GM12878 (cell line): ENCODE measurements at regions not wholly inside any gene's neighbourhood (a gene's known extent, or its start where the extent isn't known, plus 50 kb on each side); places are given as distances from the start of the nearest gene placed in this dataset.
A peak's percentile ranks its signal among the peaks of the same experiment; 100 is the strongest.

Experiments
- ATAC-seq: fragments of 200-7000 bp; cut with Tn5 transposase; 3 replicates; pipeline ENCODE4 v1.9.1; 2020; ENCODE audit warnings: mild to moderate bottlenecking, moderate library complexity
- BruUV-seq: library from RNA; stranded (reverse); fragments of 400-500 nt; replicated peaks from 2 replicates; lab custom pipeline; 2021; lab: Mats Ljungman, UMichigan
- CTCF ChIA-PET: fragments of 300-600 bp; sonication (Branson Sonifier 250); formaldehyde crosslinking; extraction: SDS; loops from one replicate; lab custom pipeline; 2021; ENCODE audit warnings: inconsistent platforms; lab: Yijun Ruan, JAX
- POLR2A ChIA-PET: fragments of 350-600 bp; formaldehyde crosslinking; extraction: SDS; loops from one replicate; lab custom pipeline; 2021; ENCODE audit warnings: inconsistent platforms; lab: Charles Lee
- RAD21 ChIA-PET: fragments of 300-600 bp; sonication (Branson Sonifier 250); formaldehyde crosslinking; loops from one replicate; lab custom pipeline; 2023; ENCODE audit warnings: antibody characterized with exemption; ENCODE audit not compliant: unreplicated experiment; lab: Charles Lee
- SMC1A ChIA-PET: fragments of 300-600 bp; sonication (Branson Sonifier 250); formaldehyde crosslinking; loops from one replicate; lab custom pipeline; 2023; ENCODE audit not compliant: unreplicated experiment, uncharacterized antibody; lab: Charles Lee
- DNase-seq: peaks from one replicate; pipeline ENCODE4 v3.0.0-alpha.2; 2011; ENCODE audit warnings: low read depth, low spot score
- FAIRE-seq: peaks from 3 replicates; lab custom pipeline; 2011; peaks lifted over from hg19 to GRCh38; lab: Jason Lieb, UNC
- H2AFZ ChIP-seq: 2 replicates; pipeline ENCODE4 v1.6.0; 2011; ENCODE audit warnings: low read depth, low read length, control low read depth; ENCODE audit not compliant: control insufficient read depth
- H3K27ac ChIP-seq: 2 replicates; pipeline ENCODE4 v1.5.1; 2011; ENCODE audit warnings: control low read depth; ENCODE audit not compliant: control insufficient read depth, insufficient read depth
- H3K27me3 ChIP-seq, 2 experiments: replicated peaks in 1 of 2; 2 replicates each; pipeline versions ENCODE4 v1.6.0 to v1.6.1; 2011; ENCODE audit warnings: low read length in 1 of 2; ENCODE audit not compliant: control insufficient read depth in 2 of 2, insufficient read depth in 2 of 2
- H3K36me3 ChIP-seq, 2 experiments: 2 replicates each; pipeline ENCODE4 v1.5.1; 2011; ENCODE audit warnings: low read length in 1 of 2; ENCODE audit not compliant: control insufficient read depth in 2 of 2, insufficient read depth in 2 of 2
- H3K4me1 ChIP-seq: 2 replicates; pipeline ENCODE4 v1.6.1; 2011; ENCODE audit warnings: mild to moderate bottlenecking, low read length, moderate library complexity, mixed read lengths; ENCODE audit not compliant: control insufficient read depth, insufficient read depth
- H3K4me2 ChIP-seq: 2 replicates; pipeline ENCODE4 v1.6.0; 2011; ENCODE audit warnings: control low read depth; ENCODE audit not compliant: control insufficient read depth, insufficient read depth
- H3K4me3 ChIP-seq: fragments of 200-600 bp; sonication (generic); 2 replicates; pipeline ENCODE4 v1.5.1; 2016
- H3K79me2 ChIP-seq: 2 replicates; pipeline ENCODE4 v1.6.0; 2011; ENCODE audit warnings: low read length; ENCODE audit not compliant: control insufficient read depth, insufficient read depth
- H3K9ac ChIP-seq: 2 replicates; pipeline ENCODE4 v1.8.0; 2011; ENCODE audit warnings: low read length, control low read depth, mixed read lengths; ENCODE audit not compliant: control insufficient read depth, insufficient read depth
- H3K9me3 ChIP-seq: replicated peaks from 3 replicates; pipeline ENCODE4 v1.5.1; 2011; ENCODE audit warnings: mild to moderate bottlenecking, low read length; ENCODE audit not compliant: control insufficient read depth, insufficient read depth
- H4K20me1 ChIP-seq: 2 replicates; pipeline ENCODE4 v1.6.0; 2011; ENCODE audit not compliant: control insufficient read depth, insufficient read depth
- ATF3 ChIP-seq: IDR thresholded peaks from 2 replicates; pipeline ENCODE4 v1.6.1; 2011; ENCODE audit warnings: low read depth, mild to moderate bottlenecking, low read length, moderate library complexity, borderline replicate concordance; ENCODE audit errors: extremely low read depth
- CHD1 ChIP-seq: IDR thresholded peaks from 2 replicates; pipeline ENCODE4 v1.6.1; 2012; ENCODE audit warnings: low read depth, low read length, improper control_type of control experiment
- CHD2 ChIP-seq: IDR thresholded peaks from 2 replicates; pipeline ENCODE4 v1.6.1; 2011; ENCODE audit warnings: low read depth, low read length, improper control_type of control experiment, borderline replicate concordance
- DPF2 ChIP-seq: fragments of 450-650 bp; IDR thresholded peaks from 2 replicates; pipeline ENCODE4 v1.6.1; 2017; ENCODE audit warnings: mild to moderate bottlenecking
- E2F8 ChIP-seq: fragments of 450-650 bp; IDR thresholded peaks from 2 replicates; pipeline ENCODE4 v1.6.1; 2018; ENCODE audit warnings: mild to moderate bottlenecking, low read depth, moderate library complexity; ENCODE audit not compliant: partially characterized antibody
- EP300 ChIP-seq, 2 experiments: fragments of 150-350 bp in 1 of 2; IDR thresholded peaks; 2 replicates each; pipeline ENCODE4 v1.6.1; 2011 to 2012; ENCODE audit warnings: low read depth in 2 of 2, low read length in 2 of 2, borderline replicate concordance in 1 of 2, improper control_type of control experiment in 1 of 2, inconsistent platforms in 1 of 2; ENCODE audit not compliant: control insufficient read depth in 1 of 2
- ESRRA ChIP-seq: IDR thresholded peaks from 2 replicates; pipeline ENCODE4 v1.6.1; 2012; ENCODE audit warnings: mild to moderate bottlenecking, low read length, improper control_type of control experiment
- HDAC2 ChIP-seq: fragments of 200-600 bp; sonication (generic); IDR thresholded peaks from 2 replicates; pipeline ENCODE4 v1.6.1; 2017
- LARP7 ChIP-seq: fragments of 450-650 bp; IDR thresholded peaks from 2 replicates; pipeline ENCODE4 v1.6.1; 2017; ENCODE audit warnings: mild to moderate bottlenecking
- MEF2A ChIP-seq: IDR thresholded peaks from 2 replicates; pipeline ENCODE4 v1.6.1; 2011; ENCODE audit warnings: low read depth, mild to moderate bottlenecking, low read length, moderate library complexity; ENCODE audit not compliant: insufficient read depth
- MXI1 ChIP-seq: fragments of 150-350 bp; IDR thresholded peaks from 2 replicates; pipeline ENCODE4 v1.6.1; 2011; ENCODE audit warnings: low read depth, mild to moderate bottlenecking, inconsistent platforms, low read length, improper control_type of control experiment
- NR2C2 ChIP-seq: IDR thresholded peaks from 2 replicates; pipeline ENCODE4 v1.6.1; 2011; ENCODE audit warnings: borderline replicate concordance, low read depth; ENCODE audit not compliant: control insufficient read depth, insufficient read length
- POU2F2 ChIP-seq: IDR thresholded peaks from 3 replicates; pipeline ENCODE4 v1.6.1; 2011; ENCODE audit warnings: low read depth, mild to moderate bottlenecking, low read length, borderline replicate concordance
- RAD51 ChIP-seq: fragments of 450-650 bp; IDR thresholded peaks from 2 replicates; pipeline ENCODE4 v1.6.1; 2016; ENCODE audit warnings: moderate library complexity, mild to moderate bottlenecking, inconsistent platforms
- SPI1 ChIP-seq: IDR thresholded peaks from 2 replicates; pipeline ENCODE4 v1.6.1; 2011; ENCODE audit warnings: low read depth, mild to moderate bottlenecking, low read length, moderate library complexity, borderline replicate concordance; ENCODE audit not compliant: insufficient read depth
- TAF1 ChIP-seq: IDR thresholded peaks from 2 replicates; pipeline ENCODE4 v1.6.1; 2011; ENCODE audit warnings: mild to moderate bottlenecking, low read depth, low read length, borderline replicate concordance
- TBL1XR1 ChIP-seq: IDR thresholded peaks from 2 replicates; pipeline ENCODE4 v1.6.1; 2012; ENCODE audit warnings: low read depth, low read length, improper control_type of control experiment
- WGBS: methylation state at CpG from one replicate; pipeline ENCODE4 v1.1.6; 2016; ENCODE audit warnings: low lambda C conversion rate; ENCODE audit not compliant: insufficient replicate concordance, insufficient coverage; ENCODE audit errors: missing lambda C conversion rate; 5-methylcytosine and 5-hydroxymethylcytosine counted together
- in situ Hi-C: fragments of 300-500 bp; cut with MboI; formaldehyde crosslinking; loops from 9 replicates; pipeline ENCODE4 v1.14.3; 2018; ENCODE audit warnings: mixed read lengths
- intact Hi-C: fragments of 100-400 bp; cut with micrococcal nuclease; formaldehyde crosslinking; loops from one replicate; pipeline ENCODE4 v1.14.2; 2022; ENCODE audit not compliant: unreplicated experiment
- TF ChIP-seq, protein P1 (sequence below): fragments of 450-650 bp; IDR thresholded peaks from 2 replicates; pipeline ENCODE4 v1.6.1; 2014; ENCODE audit warnings: mild to moderate bottlenecking

DNA sequence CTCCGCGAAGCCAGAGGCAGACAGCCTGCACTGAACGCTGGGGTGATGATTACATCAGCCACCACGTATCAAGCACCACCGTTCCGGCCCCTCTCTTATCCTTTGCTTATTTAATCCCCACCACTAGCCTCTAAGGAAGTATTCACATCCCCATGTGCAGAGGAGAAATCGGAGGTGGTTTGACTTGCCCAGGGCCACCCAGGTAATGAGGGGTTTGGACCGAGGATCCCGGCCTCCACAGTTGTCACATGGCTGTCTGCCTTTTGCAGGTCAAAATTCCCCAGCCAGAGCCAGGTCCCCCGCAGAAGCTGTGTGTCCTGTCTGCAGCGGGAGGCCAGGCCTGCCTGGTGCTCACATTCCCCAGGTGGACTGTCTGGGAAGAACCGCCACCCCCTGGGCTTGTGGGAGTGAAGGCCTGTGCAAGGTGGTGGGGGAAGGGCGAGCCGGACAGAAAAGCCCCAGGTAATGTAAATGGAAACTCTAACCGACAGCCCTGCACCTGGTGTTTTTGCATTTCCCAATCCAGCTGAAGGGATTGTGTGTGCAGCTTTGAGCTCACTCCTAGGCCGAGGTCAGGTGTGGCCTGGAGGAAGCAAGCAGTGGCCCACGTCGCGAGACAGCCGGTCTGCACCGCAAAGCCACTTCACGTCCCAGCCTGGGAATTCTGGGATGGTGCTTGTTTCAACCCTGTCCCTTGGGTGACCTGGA lies 108.5 kb upstream of the ID2 start:
- FAIRE-seq: no peak
- ChIA-PET POLR2A (interaction anchor here (0.8 to 5.9 kb wide), 12 partner anchors 9 to 111 kb away, joined by 3 to 73 read pairs (median 9); partner anchors contain the start of gene ID2), CTCF (interaction anchor here (0.8 to 4.8 kb wide), 9 partner anchors 13 to 166 kb away, joined by 3 to 24 read pairs (median 3); partner anchors contain the start of gene ID2), RAD21 (interaction anchor here (0.9 to 6.8 kb wide), 22 partner anchors 11 to 343 kb away, joined by 3 to 97 read pairs (median 9); partner anchors contain the start of gene ID2), SMC1A (interaction anchor here (0.6 to 6.3 kb wide), 24 partner anchors 8 to 259 kb away, joined by 3 to 67 read pairs (median 7); partner anchors contain the start of gene ID2)
- ATAC-seq: peak; percentile 0; the same call in 2 of the 3 replicates
- Histone ChIP-seq H3K9me3 (no peaks in the 10 kb centered on the region), H3K4me3 (peak overlapping the region; percentile 49; the same call in 1 of the 2 replicates), H3K4me1 (peaks cover 46% of the 10 kb centered on the region), H3K4me2 (peak overlapping the region; percentile 72), H3K27me3 (no peaks in the 10 kb centered on the region), H3K79me2 (no peaks in the 10 kb centered on the region), H3K9ac (peak overlapping the region; percentile 3; the same call in 1 of the 2 replicates), H4K20me1 (no peaks in the 10 kb centered on the region), H2AFZ (peak overlapping the region; percentile 2), H3K36me3 (no peaks in the 10 kb centered on the region), H3K27ac (peak overlapping the region; percentile 51)
- intact Hi-C loops (no loop called here), in situ Hi-C loops (no loop called here)
- 81% methylated on average over 22 of the region's 22 CpGs for WGBS
- no peak for DNase-seq
- no TSS peak for BruUV-seq
- TF ChIP-seq CHD1 (no peak), TBL1XR1 (no peak), ATF3 (no peak), RAD51 (no peak), E2F8 (no peak), CHD2 (0 out of 2 replicates have a peak, but pooled peaks have one; percentile 54), SPI1 (no peak), LARP7 (no peak), TAF1 (no peak), POU2F2 (0 out of 3 replicates have a peak, but pooled peaks have one; percentile 26), DPF2 (peak; percentile 16; the same call in 1 of the 2 replicates), NR2C2 (no peak), HDAC2 (no peak), MEF2A (no peak), ESRRA (no peak), EP300 (IDR thresholded peaks at IDR 0.05; ENCODE audit: borderline replicate concordance in 1 of 2, control insufficient read depth in 1 of 2, low read depth in 2 of 2, low read length in 2 of 2) (peak in 1 of 2 experiments; percentile 44; a peak in 1 of 4 replicates), MXI1 (no peak)
- TF ChIP-seq, protein P1, sequence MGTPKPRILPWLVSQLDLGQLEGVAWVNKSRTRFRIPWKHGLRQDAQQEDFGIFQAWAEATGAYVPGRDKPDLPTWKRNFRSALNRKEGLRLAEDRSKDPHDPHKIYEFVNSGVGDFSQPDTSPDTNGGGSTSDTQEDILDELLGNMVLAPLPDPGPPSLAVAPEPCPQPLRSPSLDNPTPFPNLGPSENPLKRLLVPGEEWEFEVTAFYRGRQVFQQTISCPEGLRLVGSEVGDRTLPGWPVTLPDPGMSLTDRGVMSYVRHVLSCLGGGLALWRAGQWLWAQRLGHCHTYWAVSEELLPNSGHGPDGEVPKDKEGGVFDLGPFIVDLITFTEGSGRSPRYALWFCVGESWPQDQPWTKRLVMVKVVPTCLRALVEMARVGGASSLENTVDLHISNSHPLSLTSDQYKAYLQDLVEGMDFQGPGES: no peak
